Prostate gland (tissue), 2 donors: ENCODE measurements at regions not wholly inside any gene's neighbourhood (a gene's known extent, or its start where the extent isn't known, plus 50 kb on each side); places are given as distances from the start of the nearest gene placed in this dataset.

Experiments
- POLR2AphosphoS5 ChIP-seq: sonication (generic); formaldehyde crosslinking; IDR thresholded peaks from one replicate; pipeline ENCODE4 v1.6.1; 2017; ENCODE audit warnings: antibody characterized with exemption
- TF ChIP-seq, protein P1 (sequence below), 4 experiments: fragments of 200-600 bp in 2 of 4; fragments of 450-650 bp in 2 of 4; sonication (generic) in 2 of 4; IDR thresholded peaks; 1 replicate in 3 of 4; 2 replicates in 1 of 4; pipeline ENCODE4 v1.5.1; 2016 to 2019; ENCODE audit warnings: antibody characterized with exemption in 4 of 4, mild to moderate bottlenecking in 2 of 4, moderate library complexity in 2 of 4

DNA sequence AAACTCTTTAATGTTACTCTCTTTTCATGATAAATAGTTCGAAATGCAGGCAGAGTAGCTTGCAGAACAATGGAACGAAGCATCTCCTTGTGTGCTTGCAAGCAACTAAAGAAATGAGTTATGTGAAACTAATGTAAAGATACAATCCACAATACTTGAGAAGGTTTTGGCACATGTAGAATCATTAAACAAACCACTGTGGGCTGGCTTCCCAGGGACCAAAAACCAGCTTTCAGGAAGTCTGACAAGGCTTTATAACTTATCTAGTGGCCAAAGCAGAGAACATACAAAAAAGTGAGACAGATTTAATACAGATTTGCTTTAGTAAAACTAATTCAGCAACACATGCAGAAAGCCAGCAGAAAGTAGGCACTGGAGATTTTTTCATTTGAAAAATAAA is 1673.8 kb upstream of the AGA start:
- TF ChIP-seq, protein P1, sequence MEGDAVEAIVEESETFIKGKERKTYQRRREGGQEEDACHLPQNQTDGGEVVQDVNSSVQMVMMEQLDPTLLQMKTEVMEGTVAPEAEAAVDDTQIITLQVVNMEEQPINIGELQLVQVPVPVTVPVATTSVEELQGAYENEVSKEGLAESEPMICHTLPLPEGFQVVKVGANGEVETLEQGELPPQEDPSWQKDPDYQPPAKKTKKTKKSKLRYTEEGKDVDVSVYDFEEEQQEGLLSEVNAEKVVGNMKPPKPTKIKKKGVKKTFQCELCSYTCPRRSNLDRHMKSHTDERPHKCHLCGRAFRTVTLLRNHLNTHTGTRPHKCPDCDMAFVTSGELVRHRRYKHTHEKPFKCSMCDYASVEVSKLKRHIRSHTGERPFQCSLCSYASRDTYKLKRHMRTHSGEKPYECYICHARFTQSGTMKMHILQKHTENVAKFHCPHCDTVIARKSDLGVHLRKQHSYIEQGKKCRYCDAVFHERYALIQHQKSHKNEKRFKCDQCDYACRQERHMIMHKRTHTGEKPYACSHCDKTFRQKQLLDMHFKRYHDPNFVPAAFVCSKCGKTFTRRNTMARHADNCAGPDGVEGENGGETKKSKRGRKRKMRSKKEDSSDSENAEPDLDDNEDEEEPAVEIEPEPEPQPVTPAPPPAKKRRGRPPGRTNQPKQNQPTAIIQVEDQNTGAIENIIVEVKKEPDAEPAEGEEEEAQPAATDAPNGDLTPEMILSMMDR (IDR thresholded peaks at IDR 0.05), result no peak
- TF ChIP-seq POLR2AphosphoS5, result no peak
